Mesendoderm (in vitro differentiated cells): ENCODE measurements at regions not wholly inside any gene's neighbourhood (a gene's known extent, or its start where the extent isn't known, plus 50 kb on each side); places are given as distances from the start of the nearest gene placed in this dataset.
A peak's percentile ranks its signal among the peaks of the same experiment; 100 is the strongest.

ENCODE experiments used
- DNase-seq: peaks from one replicate; pipeline ENCODE4 v3.0.0; 2013
- H2AK5ac ChIP-seq: 2 replicates; pipeline ENCODE4 v1.6.1; 2013; ENCODE audit warnings: low read length, inconsistent platforms
- H2BK120ac ChIP-seq: 2 replicates; pipeline ENCODE4 v1.6.1; 2013; ENCODE audit warnings: low read depth, mild to moderate bottlenecking, low read length, moderate library complexity, mixed read lengths
- H2BK15ac ChIP-seq: replicated peaks from 2 replicates; pipeline ENCODE4 v1.6.1; 2013; ENCODE audit warnings: low read depth, mild to moderate bottlenecking, moderate library complexity
- H2BK5ac ChIP-seq: 2 replicates; pipeline ENCODE4 v1.6.1; 2013; ENCODE audit warnings: low read length, inconsistent platforms
- H3K18ac ChIP-seq: 2 replicates; pipeline ENCODE4 v1.6.1; 2013; ENCODE audit warnings: mild to moderate bottlenecking, low read length, mixed read lengths
- H3K23ac ChIP-seq: one replicate; pipeline ENCODE4 v1.6.1; 2013; ENCODE audit warnings: low read length
- H3K27ac ChIP-seq: 2 replicates; pipeline ENCODE4 v1.5.1; 2013; ENCODE audit warnings: low read depth, mild to moderate bottlenecking, inconsistent platforms, low read length, moderate library complexity
- H3K27me3 ChIP-seq: 2 replicates; pipeline ENCODE4 v1.6.1; 2013; ENCODE audit warnings: low read length, control low read depth, mild to moderate bottlenecking, inconsistent platforms; ENCODE audit not compliant: insufficient read depth, poor library complexity
- H3K36me3 ChIP-seq: 2 replicates; pipeline ENCODE4 v1.6.1; 2013; ENCODE audit warnings: low read length, inconsistent platforms; ENCODE audit not compliant: control insufficient read depth, insufficient read depth
- H3K4ac ChIP-seq: one replicate; pipeline ENCODE4 v1.6.1; 2013; ENCODE audit warnings: low read depth, mild to moderate bottlenecking, low read length, moderate library complexity
- H3K4me1 ChIP-seq: 2 replicates; pipeline ENCODE4 v1.6.1; 2013; ENCODE audit warnings: low read depth, low read length, inconsistent platforms; ENCODE audit not compliant: control insufficient read depth
- H3K4me2 ChIP-seq: 2 replicates; pipeline ENCODE4 v1.6.1; 2013; ENCODE audit warnings: low read length
- H3K4me3 ChIP-seq: 2 replicates; pipeline ENCODE4 v1.5.1; 2013; ENCODE audit warnings: mild to moderate bottlenecking, low read length
- H3K56ac ChIP-seq: one replicate; pipeline ENCODE4 v1.6.1; 2013; ENCODE audit warnings: low read length
- H3K79me1 ChIP-seq: 2 replicates; pipeline ENCODE4 v1.6.1; 2013; ENCODE audit warnings: low read length, inconsistent platforms
- H3K79me2 ChIP-seq: 2 replicates; pipeline ENCODE4 v1.6.1; 2013; ENCODE audit warnings: mild to moderate bottlenecking, low read length; ENCODE audit not compliant: control insufficient read depth, insufficient read depth
- H3K9ac ChIP-seq: 2 replicates; pipeline ENCODE4 v1.6.1; 2013; ENCODE audit warnings: low read length, inconsistent platforms
- H4K5ac ChIP-seq: one replicate; pipeline ENCODE4 v1.6.1; 2013; ENCODE audit warnings: low read length
- H4K8ac ChIP-seq: one replicate; pipeline ENCODE4 v1.6.1; 2013; ENCODE audit warnings: low read depth, mild to moderate bottlenecking, control low read depth, low read length, moderate library complexity
- WGBS: extraction: QIAGEN DNeasy Blood & Tissue Kit; methylation state at CpG from one replicate; pipeline ENCODE4 v1.1.7; 2013; ENCODE audit warnings: low lambda C conversion rate, missing lambda C conversion rate; ENCODE audit not compliant: insufficient coverage; ENCODE audit errors: extremely low coverage; 5-methylcytosine and 5-hydroxymethylcytosine counted together

- no peaks in the 10 kb centered on the region for H3K79me2 ChIP-seq
- H4K5ac ChIP-seq, result no peak overlapping the region
- H3K36me3 ChIP-seq, result no peaks in the 10 kb centered on the region
- no peak overlapping the region for H2AK5ac ChIP-seq
- no peak overlapping the region for H3K18ac ChIP-seq
- H3K56ac ChIP-seq, result no peak overlapping the region
- H3K27me3 ChIP-seq, result no peaks in the 10 kb centered on the region
- H2BK15ac ChIP-seq, result no peak overlapping the region
- H3K4me3 ChIP-seq, result no peak overlapping the region
- H3K4ac ChIP-seq, result no peak overlapping the region
- no peak overlapping the region for H3K9ac ChIP-seq
- no CpG with 5 or more reads among the region's 3 CpGs for WGBS
- no peak overlapping the region for H3K27ac ChIP-seq
- H4K8ac ChIP-seq, result no peak overlapping the region
- no peak for DNase-seq
- no peak overlapping the region for H2BK120ac ChIP-seq
- no peak overlapping the region for H3K23ac ChIP-seq
- H2BK5ac ChIP-seq, result no peak overlapping the region
- H3K4me2 ChIP-seq, result no peak overlapping the region
- H3K4me1 ChIP-seq, result no peaks in the 10 kb centered on the region
- H3K79me1 ChIP-seq, result no peaks in the 10 kb centered on the region
These were observed 437.7 kb downstream of the IRS2 start for GRCh38 chr13:109348519-109349258.

GRCh38 chr13:109346060-109346459 lies 440.3 kb downstream of the IRS2 start:
- H3K79me1 ChIP-seq, result no peaks in the 10 kb centered on the region
- no peak overlapping the region for H3K9ac ChIP-seq

GRCh38 chr13:109345433-109345941 lies 440.9 kb downstream of the IRS2 start:
- H3K36me3 ChIP-seq, result no peaks in the 10 kb centered on the region
- no peak for DNase-seq
- no peak overlapping the region for H3K27ac ChIP-seq

More at GRCh38 chr13:109346060-109346459, 440.3 kb downstream of the IRS2 start:
- no peak overlapping the region for H4K5ac ChIP-seq
- no peak overlapping the region for H2BK5ac ChIP-seq
- H3K4me3 ChIP-seq, result no peak overlapping the region
- no peak overlapping the region for H3K4me2 ChIP-seq
- H3K56ac ChIP-seq, result no peak overlapping the region
- no peak overlapping the region for H2BK120ac ChIP-seq
- no peak overlapping the region for H3K4ac ChIP-seq
- H3K27me3 ChIP-seq, result no peaks in the 10 kb centered on the region
- no CpG with 5 or more reads among the region's 2 CpGs for WGBS
- H2AK5ac ChIP-seq, result no peak overlapping the region
- H2BK15ac ChIP-seq, result no peak overlapping the region
- no peak overlapping the region for H4K8ac ChIP-seq
- no peaks in the 10 kb centered on the region for H3K36me3 ChIP-seq
- H3K4me1 ChIP-seq, result no peaks in the 10 kb centered on the region
- H3K18ac ChIP-seq, result no peak overlapping the region
- no peaks in the 10 kb centered on the region for H3K79me2 ChIP-seq
- no peak overlapping the region for H3K23ac ChIP-seq
- peak; percentile 68 for DNase-seq
- H3K27ac ChIP-seq, result no peak overlapping the region

GRCh38 chr13:109344552-109345157 lies 441.7 kb downstream of the IRS2 start:
- Histone ChIP-seq H3K4me1 (no peaks in the 10 kb centered on the region), H3K56ac (no peak overlapping the region), H3K79me1 (no peaks in the 10 kb centered on the region), H2BK5ac (no peak overlapping the region), H3K79me2 (no peaks in the 10 kb centered on the region), H3K27ac (no peak overlapping the region), H2AK5ac (no peak overlapping the region), H2BK120ac (no peak overlapping the region), H3K9ac (no peak overlapping the region), H3K27me3 (no peaks in the 10 kb centered on the region), H3K18ac (no peak overlapping the region), H3K36me3 (no peaks in the 10 kb centered on the region), H3K4ac (no peak overlapping the region), H3K4me3 (no peak overlapping the region), H4K8ac (no peak overlapping the region), H4K5ac (no peak overlapping the region), H3K23ac (no peak overlapping the region), H3K4me2 (no peak overlapping the region), H2BK15ac (no peak overlapping the region)
- DNase-seq, result peak; percentile 51
- WGBS, result no CpG with 5 or more reads among the region's 9 CpGs

More at GRCh38 chr13:109345433-109345941, 440.9 kb downstream of the IRS2 start:
- H3K27me3 ChIP-seq, result no peaks in the 10 kb centered on the region
- H2AK5ac ChIP-seq, result no peak overlapping the region
- H2BK120ac ChIP-seq, result no peak overlapping the region
- no peak overlapping the region for H3K56ac ChIP-seq
- no peaks in the 10 kb centered on the region for H3K79me2 ChIP-seq
- H3K4ac ChIP-seq, result no peak overlapping the region
- H3K9ac ChIP-seq, result no peak overlapping the region
- H4K8ac ChIP-seq, result no peak overlapping the region
- no peak overlapping the region for H2BK5ac ChIP-seq
- no peak overlapping the region for H3K4me3 ChIP-seq
- no peak overlapping the region for H4K5ac ChIP-seq
- no CpG with 5 or more reads among the region's 5 CpGs for WGBS
- no peaks in the 10 kb centered on the region for H3K79me1 ChIP-seq
- no peak overlapping the region for H3K23ac ChIP-seq
- H3K4me1 ChIP-seq, result no peaks in the 10 kb centered on the region
- no peak overlapping the region for H3K4me2 ChIP-seq
- H3K18ac ChIP-seq, result no peak overlapping the region
- H2BK15ac ChIP-seq, result no peak overlapping the region

- H3K23ac ChIP-seq, result no peak overlapping the region
- no peak overlapping the region for H4K8ac ChIP-seq
- H2BK120ac ChIP-seq, result no peak overlapping the region
- WGBS, result no CpG with 5 or more reads among the region's 1 CpG
- no peak overlapping the region for H3K56ac ChIP-seq
- H3K79me1 ChIP-seq, result no peaks in the 10 kb centered on the region
- no peak overlapping the region for H3K4me3 ChIP-seq
- H4K5ac ChIP-seq, result no peak overlapping the region
- H2BK5ac ChIP-seq, result no peak overlapping the region
- H3K79me2 ChIP-seq, result no peaks in the 10 kb centered on the region
- no peak overlapping the region for H3K4me2 ChIP-seq
- no peak overlapping the region for H2AK5ac ChIP-seq
- no peaks in the 10 kb centered on the region for H3K36me3 ChIP-seq
- no peak overlapping the region for H3K4ac ChIP-seq
- H3K27me3 ChIP-seq, result no peaks in the 10 kb centered on the region
- no peak overlapping the region for H2BK15ac ChIP-seq
- no peaks in the 10 kb centered on the region for H3K4me1 ChIP-seq
- DNase-seq, result peak; percentile 63
- no peak overlapping the region for H3K18ac ChIP-seq
- H3K9ac ChIP-seq, result no peak overlapping the region
- no peak overlapping the region for H3K27ac ChIP-seq
These were observed 449.7 kb downstream of the IRS2 start for GRCh38 chr13:109336730-109337129.
